Activated naive CD8-positive, alpha-beta T cell treated with anti-CD3 and anti-CD28 coated beads for 36 hours (primary cell): ENCODE measurements at regions not wholly inside any gene's neighbourhood (a gene's known extent, or its start where the extent isn't known, plus 50 kb on each side); places are given as distances from the start of the nearest gene placed in this dataset.
A peak's percentile ranks its signal among the peaks of the same experiment; 100 is the strongest.

Experiments
- DNase-seq: peaks from one replicate; pipeline ENCODE4 v3.0.0; 2021
- H3K27ac Mint-ChIP-seq: one replicate; pipeline ENCODE4 v1.8.0; 2022; ENCODE audit warnings: mild to moderate bottlenecking, moderate library complexity, mixed read lengths
- H3K27me3 Mint-ChIP-seq: one replicate; pipeline ENCODE4 v1.8.0; 2022; ENCODE audit warnings: mild to moderate bottlenecking, mixed read lengths
- H3K36me3 Mint-ChIP-seq: one replicate; pipeline ENCODE4 v1.8.0; 2021; ENCODE audit warnings: mild to moderate bottlenecking, mixed read lengths
- H3K4me1 Mint-ChIP-seq: one replicate; pipeline ENCODE4 v1.8.0; 2021; ENCODE audit warnings: mixed read lengths
- H3K4me3 Mint-ChIP-seq: one replicate; pipeline ENCODE4 v1.8.0; 2022; ENCODE audit warnings: mild to moderate bottlenecking, moderate library complexity, mixed read lengths
- H3K9me3 Mint-ChIP-seq: one replicate; pipeline ENCODE4 v1.8.0; 2022; ENCODE audit warnings: mixed read lengths

DNA sequence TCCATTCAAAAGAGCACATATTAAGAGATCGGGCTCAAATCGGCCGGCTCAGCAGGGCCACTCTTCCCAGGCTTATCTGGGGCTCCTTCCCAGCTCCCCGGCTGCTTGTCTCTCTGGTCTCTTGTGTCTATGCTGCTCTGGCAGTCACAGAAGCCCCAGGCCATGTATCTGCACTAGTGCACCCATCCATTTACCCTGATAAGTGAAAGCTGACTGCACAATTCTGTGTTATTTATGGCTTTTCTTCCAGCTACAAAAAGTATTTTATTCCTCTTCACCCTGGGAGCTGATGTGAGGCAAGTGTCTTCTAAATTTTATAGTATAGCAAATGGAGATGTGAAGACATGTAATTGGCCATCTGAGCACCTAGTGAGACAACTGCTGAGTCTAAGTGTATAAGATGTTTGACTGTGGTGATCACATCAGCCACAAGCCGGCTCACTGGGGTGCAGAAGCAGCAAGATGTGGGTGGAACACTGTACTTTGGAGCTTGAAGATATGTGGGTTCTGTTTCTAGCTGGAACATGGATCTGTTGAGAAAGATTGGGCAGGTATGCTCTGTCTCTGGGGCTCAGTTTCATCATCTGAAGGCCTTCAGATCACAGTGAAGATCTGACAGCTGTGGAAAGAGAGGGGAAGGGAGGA is 78.1 kb upstream of the MPHOSPH6 start:
- peaks cover 7% of the 10 kb centered on the region for H3K9me3 Mint-ChIP-seq
- peaks cover 14% of the 10 kb centered on the region for H3K27me3 Mint-ChIP-seq
- no peak for DNase-seq
- H3K36me3 Mint-ChIP-seq: no peaks in the 10 kb centered on the region
- peaks cover 2% of the 10 kb centered on the region for H3K4me1 Mint-ChIP-seq
- no peak overlapping the region for H3K4me3 Mint-ChIP-seq
- no peak overlapping the region for H3K27ac Mint-ChIP-seq

DNA sequence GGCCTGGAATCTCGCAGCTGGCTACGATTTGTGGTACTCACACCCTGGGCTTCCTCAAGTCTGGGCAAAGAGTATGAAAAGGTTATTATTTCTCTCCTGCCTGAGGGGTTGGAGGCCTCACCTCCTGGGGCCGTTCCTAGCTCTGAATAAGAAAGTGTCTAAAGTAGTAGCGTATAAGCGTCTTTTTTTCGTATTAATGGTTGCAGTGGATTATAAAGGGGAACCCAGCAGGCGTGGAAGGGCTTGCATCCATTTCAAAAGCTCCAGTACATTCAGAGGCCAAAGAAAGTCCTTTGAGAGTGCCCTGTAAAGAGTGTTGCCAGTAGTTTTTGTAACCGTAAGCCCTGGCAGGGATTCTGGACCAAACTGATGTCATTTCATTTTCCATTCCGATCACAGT is 72.2 kb upstream of the MPHOSPH6 start:
- no peak for DNase-seq
- Mint-ChIP-seq H3K4me3 (no peak overlapping the region), H3K4me1 (no peaks in the 10 kb centered on the region), H3K9me3 (peaks cover 7% of the 10 kb centered on the region), H3K27me3 (peaks cover 31% of the 10 kb centered on the region), H3K27ac (no peak overlapping the region), H3K36me3 (no peaks in the 10 kb centered on the region)

DNA sequence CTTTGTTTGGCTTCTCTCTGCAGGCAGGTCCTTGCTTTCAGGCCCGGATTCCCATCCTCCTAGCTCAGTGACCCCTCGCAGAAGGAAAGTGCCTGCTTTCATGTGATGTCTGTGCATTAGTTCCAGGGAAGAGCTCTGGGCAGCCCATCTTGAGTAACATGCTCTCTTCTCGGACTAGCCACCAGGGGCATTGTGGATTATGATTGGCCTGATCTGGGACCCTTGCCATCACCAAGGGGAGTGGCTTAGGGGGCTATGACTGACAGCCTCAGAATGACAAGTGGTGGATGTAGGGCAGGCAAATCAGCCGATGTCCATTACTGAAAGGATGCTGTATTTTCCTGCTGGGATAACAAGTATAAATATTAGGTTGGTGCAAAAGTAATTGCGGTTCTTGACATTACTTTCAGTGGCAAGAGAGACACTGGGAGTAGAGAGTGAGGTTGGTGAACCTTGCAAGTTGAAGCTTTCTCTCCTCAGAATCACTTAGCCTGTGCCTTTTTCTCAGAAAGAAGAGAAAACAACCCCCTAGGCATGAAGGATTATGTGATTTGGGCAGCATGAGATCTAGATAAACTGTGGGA is 71.5 kb upstream of the MPHOSPH6 start:
- DNase-seq: no peak

DNA sequence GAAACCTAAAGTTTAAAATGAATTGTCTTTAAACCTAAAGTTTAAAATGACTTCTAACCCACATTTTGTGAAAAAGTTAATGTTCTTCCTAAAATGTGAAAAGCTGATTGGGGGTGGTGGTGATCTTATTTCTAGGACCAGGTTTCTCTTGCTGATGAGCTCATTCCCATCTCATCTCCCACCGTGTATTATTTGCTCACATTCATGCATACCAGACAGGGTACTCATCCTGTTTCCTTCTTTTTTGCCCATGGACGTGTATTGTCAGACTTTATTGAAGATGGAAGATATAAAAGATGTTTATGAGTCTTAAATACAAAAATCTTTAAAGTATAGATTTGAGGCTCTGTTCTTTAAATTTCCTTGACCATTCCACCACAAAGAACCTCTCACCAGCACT is 70.1 kb upstream of the MPHOSPH6 start:
- H3K27ac Mint-ChIP-seq: no peak overlapping the region
- H3K9me3 Mint-ChIP-seq: peaks cover 7% of the 10 kb centered on the region
- peaks cover 31% of the 10 kb centered on the region for H3K27me3 Mint-ChIP-seq
- H3K4me3 Mint-ChIP-seq: no peak overlapping the region
- no peaks in the 10 kb centered on the region for H3K4me1 Mint-ChIP-seq
- H3K36me3 Mint-ChIP-seq: no peaks in the 10 kb centered on the region
- no peak for DNase-seq

More for the DNA sequence above, 71.5 kb upstream of the MPHOSPH6 start:
- H3K27me3 Mint-ChIP-seq: peaks cover 33% of the 10 kb centered on the region
- no peaks in the 10 kb centered on the region for H3K36me3 Mint-ChIP-seq
- no peak overlapping the region for H3K27ac Mint-ChIP-seq
- no peak overlapping the region for H3K4me3 Mint-ChIP-seq
- peaks cover 7% of the 10 kb centered on the region for H3K9me3 Mint-ChIP-seq
- no peaks in the 10 kb centered on the region for H3K4me1 Mint-ChIP-seq

DNA sequence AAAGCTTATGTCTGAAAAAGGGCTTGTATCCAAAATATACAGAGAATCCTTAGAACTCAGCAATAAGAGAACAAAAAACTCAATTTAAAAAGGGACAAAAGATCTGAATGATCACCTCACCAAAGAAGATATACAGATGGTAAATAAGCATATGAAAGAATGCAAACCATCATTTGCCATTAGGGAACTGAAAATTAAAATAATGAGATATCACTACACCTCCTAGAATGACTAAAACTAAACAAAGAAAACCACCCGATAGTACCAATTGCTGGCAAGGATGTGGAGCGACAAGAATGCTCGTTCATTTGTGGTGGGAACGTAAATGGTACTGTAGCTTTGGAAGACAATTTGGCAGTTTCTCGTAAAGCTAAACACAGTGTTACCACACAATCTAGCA is 66.9 kb upstream of the MPHOSPH6 start:
- no peak for DNase-seq
- H3K4me1 Mint-ChIP-seq: no peaks in the 10 kb centered on the region
- H3K9me3 Mint-ChIP-seq: no peaks in the 10 kb centered on the region
- no peak overlapping the region for H3K27ac Mint-ChIP-seq
- no peak overlapping the region for H3K4me3 Mint-ChIP-seq
- peaks cover 31% of the 10 kb centered on the region for H3K27me3 Mint-ChIP-seq
- no peaks in the 10 kb centered on the region for H3K36me3 Mint-ChIP-seq

DNA sequence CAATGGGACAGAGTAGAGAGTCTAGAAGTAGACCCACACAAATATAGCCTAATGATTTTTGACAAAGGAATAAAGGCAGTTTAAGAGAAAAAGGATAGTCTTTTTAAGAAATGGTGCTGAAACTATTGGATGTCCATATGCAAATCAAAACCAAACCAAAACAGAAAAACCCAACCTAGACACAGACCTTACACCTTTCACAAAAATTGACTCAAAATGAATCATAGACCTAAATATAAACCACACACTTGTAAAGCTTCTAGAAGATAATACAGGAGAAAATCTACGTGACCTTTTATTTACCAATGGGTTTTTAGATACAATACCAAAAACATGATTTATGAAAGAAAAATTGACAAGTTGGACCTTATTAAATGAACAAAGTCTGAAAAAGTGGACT is 66.4 kb upstream of the MPHOSPH6 start:
- Mint-ChIP-seq H3K9me3 (no peaks in the 10 kb centered on the region), H3K4me3 (no peak overlapping the region), H3K27ac (no peak overlapping the region), H3K27me3 (peaks cover 31% of the 10 kb centered on the region), H3K36me3 (no peaks in the 10 kb centered on the region), H3K4me1 (no peaks in the 10 kb centered on the region)
- no peak for DNase-seq

DNA sequence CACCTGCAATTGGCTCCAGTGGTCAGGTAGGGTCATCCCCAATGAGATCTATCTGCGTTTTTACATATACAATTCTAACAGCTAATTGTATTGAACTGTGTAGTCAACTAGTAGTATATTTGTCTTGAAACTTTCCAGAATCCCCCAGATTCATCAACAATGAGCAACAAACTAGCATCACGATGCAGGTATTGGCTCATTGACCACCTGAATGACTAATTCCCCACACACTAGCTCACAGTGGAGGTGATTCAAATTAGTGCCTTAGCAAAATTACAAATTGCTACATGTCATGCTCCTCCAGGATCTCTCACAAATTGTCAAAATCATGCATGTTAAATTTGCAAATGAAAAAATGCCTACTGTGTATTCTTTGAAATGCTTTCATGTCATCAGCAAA is 62.8 kb upstream of the MPHOSPH6 start:
- DNase-seq: no peak
- peaks cover 20% of the 10 kb centered on the region for H3K27me3 Mint-ChIP-seq
- H3K9me3 Mint-ChIP-seq: no peaks in the 10 kb centered on the region
- H3K36me3 Mint-ChIP-seq: no peaks in the 10 kb centered on the region
- no peak overlapping the region for H3K27ac Mint-ChIP-seq
- no peaks in the 10 kb centered on the region for H3K4me1 Mint-ChIP-seq
- H3K4me3 Mint-ChIP-seq: no peak overlapping the region

DNA sequence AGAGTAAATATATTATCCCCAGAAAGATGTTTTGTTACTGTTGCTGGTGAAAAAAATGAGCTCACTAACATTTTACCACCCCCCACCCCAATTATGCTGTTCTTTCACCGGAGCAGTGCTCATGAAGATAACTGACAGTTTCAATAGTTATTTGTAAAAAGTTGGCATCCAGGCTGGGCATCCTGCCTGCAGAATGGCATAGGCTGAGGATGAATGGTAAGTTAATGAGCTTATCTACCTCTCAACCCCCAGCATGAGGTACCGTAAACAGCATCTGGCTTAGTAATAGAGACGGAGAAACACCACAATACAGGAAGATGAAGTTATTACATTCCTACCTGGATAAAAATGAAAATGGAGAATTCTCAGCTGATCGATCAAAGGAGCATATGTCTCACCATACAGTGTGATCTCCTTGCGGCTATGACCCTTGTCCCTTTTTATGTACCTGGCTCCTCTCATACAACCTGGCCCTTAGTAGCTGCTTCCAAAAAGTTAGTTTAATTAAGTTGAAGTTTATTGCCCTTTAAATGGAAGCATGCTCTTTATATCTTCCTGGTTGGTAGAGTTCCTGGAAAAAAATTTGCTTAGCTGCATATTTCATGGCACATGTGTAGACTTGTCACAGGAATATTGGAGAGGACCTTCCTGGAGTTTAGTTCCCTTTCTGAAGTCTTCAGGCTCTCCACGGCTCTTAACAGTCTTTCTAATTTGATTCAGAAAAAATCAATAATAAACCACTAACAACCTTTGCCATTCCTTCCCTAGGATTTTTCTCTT is 61.2 kb upstream of the MPHOSPH6 start:
- Mint-ChIP-seq H3K36me3 (no peaks in the 10 kb centered on the region), H3K27ac (no peak overlapping the region), H3K4me1 (no peaks in the 10 kb centered on the region), H3K9me3 (no peaks in the 10 kb centered on the region), H3K4me3 (no peak overlapping the region), H3K27me3 (peaks cover 20% of the 10 kb centered on the region)
- DNase-seq: no peak

DNA sequence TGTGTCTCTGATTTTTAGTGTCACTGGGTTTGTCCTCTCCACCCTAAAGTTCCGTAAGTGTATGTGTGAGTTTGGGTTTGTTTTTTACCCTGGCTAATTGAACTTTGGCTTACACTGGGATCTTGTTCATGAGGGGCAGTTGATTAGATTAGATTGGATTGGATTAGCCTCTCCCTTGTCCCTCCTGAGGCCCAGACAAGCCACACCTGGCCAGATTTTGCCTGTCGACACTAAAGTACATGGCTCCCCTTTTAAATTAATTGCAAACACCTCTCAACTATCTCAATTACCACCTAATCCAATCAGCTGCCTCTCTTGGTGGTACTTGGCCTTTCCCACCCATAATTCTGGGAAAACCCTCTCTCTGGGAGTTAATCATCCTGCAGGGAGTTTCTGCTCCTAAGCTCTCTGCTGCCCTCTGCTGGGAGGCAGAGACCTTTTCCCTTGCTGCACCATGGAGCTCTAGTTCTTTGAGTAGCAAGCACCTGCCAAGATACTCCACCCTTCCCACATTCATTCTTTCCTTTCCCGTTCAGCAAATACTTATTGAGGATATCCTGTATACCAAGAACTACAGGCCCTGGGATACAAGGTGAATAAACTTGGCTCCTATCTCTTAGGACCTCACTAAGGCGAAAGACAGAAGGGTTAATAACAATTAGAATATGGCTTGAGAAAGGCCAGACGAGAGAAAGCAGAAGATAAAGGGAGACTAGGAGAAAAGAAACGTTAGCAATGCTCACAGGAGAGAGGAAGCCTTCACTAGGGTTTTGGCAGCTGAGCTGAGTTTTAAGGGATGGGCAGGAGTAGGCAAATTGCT is 60.0 kb upstream of the MPHOSPH6 start:
- H3K27me3 Mint-ChIP-seq: peaks cover 20% of the 10 kb centered on the region
- no peaks in the 10 kb centered on the region for H3K4me1 Mint-ChIP-seq
- no peak overlapping the region for H3K27ac Mint-ChIP-seq
- no peaks in the 10 kb centered on the region for H3K36me3 Mint-ChIP-seq
- H3K9me3 Mint-ChIP-seq: no peaks in the 10 kb centered on the region
- H3K4me3 Mint-ChIP-seq: no peak overlapping the region
- peak; percentile 43 for DNase-seq

DNA sequence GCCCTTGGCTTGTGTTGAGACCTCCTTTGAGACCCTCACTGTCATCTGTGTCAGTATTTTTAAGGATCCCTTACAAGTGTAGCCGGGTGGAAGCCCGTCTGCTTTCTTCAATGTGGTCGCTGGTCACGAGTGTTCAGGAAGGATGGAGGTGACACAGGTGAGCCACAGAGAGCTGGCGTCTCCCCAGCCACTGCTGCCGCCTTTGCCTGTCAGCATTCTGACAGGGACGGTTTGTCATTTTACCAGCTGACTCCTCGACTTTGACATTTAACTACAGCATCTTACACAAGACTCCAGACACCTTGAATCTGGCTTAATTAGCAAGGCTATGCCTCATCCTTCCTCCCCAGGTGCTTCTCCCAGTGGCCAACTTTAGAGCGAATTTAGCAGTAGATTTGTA is 56.3 kb upstream of the MPHOSPH6 start:
- H3K27me3 Mint-ChIP-seq: peaks cover 26% of the 10 kb centered on the region

DNA sequence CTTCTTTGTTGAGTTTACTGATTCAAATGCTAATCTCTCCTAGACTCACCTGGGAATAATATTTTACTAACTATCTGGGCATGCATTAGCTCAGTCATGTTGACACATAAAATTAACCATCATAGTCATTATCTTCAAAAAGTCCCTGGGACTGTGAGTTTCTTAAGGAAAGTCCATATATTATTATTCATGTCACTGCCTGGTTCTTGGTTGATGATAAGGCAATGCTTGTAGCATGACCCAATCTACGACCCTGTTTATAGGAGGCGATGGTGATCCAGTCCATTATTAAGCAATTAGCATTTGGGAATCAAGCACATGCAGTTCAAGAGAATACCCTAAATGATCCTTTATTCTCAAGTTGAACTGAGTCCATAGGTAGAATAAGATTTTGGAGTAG is 54.8 kb upstream of the MPHOSPH6 start:
- no peaks in the 10 kb centered on the region for H3K36me3 Mint-ChIP-seq
- H3K9me3 Mint-ChIP-seq: peaks cover 2% of the 10 kb centered on the region
- no peak for DNase-seq
- no peak overlapping the region for H3K27ac Mint-ChIP-seq
- no peak overlapping the region for H3K4me3 Mint-ChIP-seq
- no peaks in the 10 kb centered on the region for H3K4me1 Mint-ChIP-seq
- H3K27me3 Mint-ChIP-seq: peaks cover 21% of the 10 kb centered on the region

More for the DNA sequence above, 56.3 kb upstream of the MPHOSPH6 start:
- no peak overlapping the region for H3K27ac Mint-ChIP-seq
- DNase-seq: no peak
- no peaks in the 10 kb centered on the region for H3K36me3 Mint-ChIP-seq
- H3K4me3 Mint-ChIP-seq: no peak overlapping the region
- no peaks in the 10 kb centered on the region for H3K4me1 Mint-ChIP-seq
- peaks cover 2% of the 10 kb centered on the region for H3K9me3 Mint-ChIP-seq

DNA sequence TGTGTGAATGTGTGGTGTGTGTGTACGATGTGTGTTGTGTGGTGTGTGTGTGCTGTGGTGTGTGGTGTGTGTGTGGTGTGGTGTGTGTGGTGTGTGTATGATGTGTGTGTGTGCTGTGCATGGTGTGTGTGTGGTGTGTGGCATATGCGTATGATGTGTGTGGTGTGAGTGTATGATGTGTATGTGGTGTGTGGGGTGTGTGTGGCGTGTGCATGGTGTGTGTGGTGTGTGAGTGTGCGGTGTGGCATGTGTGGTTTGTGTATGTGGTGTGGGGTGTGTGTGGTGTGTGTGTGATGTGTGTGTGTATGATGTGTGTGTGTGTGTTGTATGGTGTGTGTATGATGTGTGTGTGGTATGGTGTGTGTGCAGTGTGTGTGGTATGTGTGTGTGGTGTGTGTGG is 50.5 kb upstream of the MPHOSPH6 start:
- DNase-seq: no peak
- Mint-ChIP-seq H3K27ac (no peak overlapping the region), H3K4me3 (no peak overlapping the region), H3K27me3 (peaks cover 6% of the 10 kb centered on the region), H3K4me1 (no peaks in the 10 kb centered on the region), H3K9me3 (peaks cover 2% of the 10 kb centered on the region), H3K36me3 (no peaks in the 10 kb centered on the region)
